Endothelial cell of umbilical vein (primary cell): ENCODE measurements at regions not wholly inside any gene's neighbourhood (a gene's known extent, or its start where the extent isn't known, plus 50 kb on each side); places are given as distances from the start of the nearest gene placed in this dataset.

Source experiments
- BruUV-seq: library from RNA; stranded (reverse); fragments of 400-500 nt; replicated peaks from 2 replicates; lab custom pipeline; 2021; lab: Mats Ljungman, UMichigan
- CTCF ChIA-PET: fragments of 300-600, 350-600 bp; sonication (Branson Sonifier 250); formaldehyde crosslinking; loops from one replicate; lab custom pipeline; 2021; ENCODE audit warnings: antibody characterized with exemption, inconsistent platforms; lab: Charles Lee
- POLR2A ChIA-PET: fragments of 300-600, 350-600 bp; sonication (Branson Sonifier 250); formaldehyde crosslinking; loops from one replicate; lab custom pipeline; 2021; ENCODE audit warnings: antibody characterized with exemption, inconsistent platforms; lab: Charles Lee
- DNase-seq: peaks from one replicate; pipeline ENCODE4 v3.0.0-alpha.2; 2011; ENCODE audit warnings: low read depth, low spot score
- FAIRE-seq: peaks from 2 replicates; lab custom pipeline; 2011; peaks lifted over from hg19 to GRCh38; lab: Jason Lieb, UNC
- H2AFZ ChIP-seq: 2 replicates; pipeline ENCODE4 v1.6.0; 2012; ENCODE audit warnings: low read depth, low read length, control low read depth, inconsistent platforms
- H3K27ac ChIP-seq: 2 replicates; pipeline ENCODE4 v1.5.1; 2011; ENCODE audit warnings: low read depth, mild to moderate bottlenecking, control low read depth, low read length, moderate library complexity; ENCODE audit not compliant: insufficient read depth
- H3K27me3 ChIP-seq, 2 experiments: 2 replicates each; pipeline versions ENCODE4 v1.6.0 to v1.6.1; 2011; ENCODE audit warnings: low read length in 2 of 2, mixed read lengths in 1 of 2; ENCODE audit not compliant: control insufficient read depth in 2 of 2, insufficient read depth in 2 of 2
- H3K36me3 ChIP-seq, 2 experiments: 2 replicates in 1 of 2; 3 replicates in 1 of 2; pipeline ENCODE4 v1.5.1; 2011; ENCODE audit warnings: low read length in 2 of 2, mild to moderate bottlenecking in 1 of 2, moderate library complexity in 1 of 2; ENCODE audit not compliant: control insufficient read depth in 2 of 2, insufficient read depth in 2 of 2; ENCODE audit errors: extremely low read depth in 1 of 2
- H3K4me1 ChIP-seq: 3 replicates; pipeline ENCODE4 v1.5.1; 2011; ENCODE audit warnings: mild to moderate bottlenecking, low read length; ENCODE audit not compliant: control insufficient read depth, insufficient read depth; ENCODE audit errors: extremely low read depth
- H3K4me2 ChIP-seq: 2 replicates; pipeline ENCODE4 v1.6.1; 2011; ENCODE audit warnings: low read length, control low read depth, mixed read lengths; ENCODE audit not compliant: insufficient read depth
- H3K4me3 ChIP-seq, 3 experiments: fragments of 200-600 bp in 1 of 3; sonication (generic), shearing (Covaris generic) in 1 of 3; replicated peaks in 1 of 3; 2 replicates each; pipeline ENCODE4 v1.5.1; 2011 to 2016; ENCODE audit warnings: control low read depth in 3 of 3, low read length in 3 of 3, mild to moderate bottlenecking in 2 of 3, inconsistent platforms in 1 of 3, low read depth in 1 of 3, moderate library complexity in 1 of 3; ENCODE audit not compliant: insufficient read depth in 1 of 3
- H3K79me2 ChIP-seq: 2 replicates; pipeline ENCODE4 v1.6.0; 2012; ENCODE audit warnings: low read length, inconsistent platforms; ENCODE audit not compliant: control insufficient read depth, insufficient read depth
- H3K9ac ChIP-seq: replicated peaks from 2 replicates; pipeline ENCODE3; 2011; ENCODE audit warnings: low read length, control low read depth; ENCODE audit not compliant: insufficient read depth; ENCODE audit errors: extremely low read depth
- H3K9me1 ChIP-seq: replicated peaks from 3 replicates; pipeline ENCODE4 v1.6.0; 2011; ENCODE audit warnings: mild to moderate bottlenecking, low read length; ENCODE audit not compliant: control insufficient read depth, insufficient read depth; ENCODE audit errors: extremely low read depth
- H3K9me3 ChIP-seq: replicated peaks from 2 replicates; pipeline ENCODE4 v1.5.1; 2012; ENCODE audit warnings: low read length, inconsistent platforms; ENCODE audit not compliant: control insufficient read depth, insufficient read depth
- H4K20me1 ChIP-seq: replicated peaks from 2 replicates; pipeline ENCODE3; 2011; ENCODE audit warnings: mild to moderate bottlenecking, low read length; ENCODE audit not compliant: control insufficient read depth, insufficient read depth; ENCODE audit errors: extremely low read depth
- CTCF ChIP-seq, 2 donors: IDR thresholded peaks; 1 replicate in 1 of 2; 2 replicates in 1 of 2; pipeline ENCODE4 v1.5.1; 2011; ENCODE audit warnings: low read length in 2 of 2, mild to moderate bottlenecking in 2 of 2, moderate library complexity in 2 of 2, control low read depth in 1 of 2, inconsistent platforms in 1 of 2, low read depth in 1 of 2; ENCODE audit not compliant: insufficient read depth in 1 of 2; ENCODE audit errors: extremely low read depth in 1 of 2
- EZH2 ChIP-seq: IDR thresholded peaks from 2 replicates; pipeline ENCODE4 v1.6.1; 2012; ENCODE audit warnings: borderline replicate concordance, low read depth, mild to moderate bottlenecking, moderate library complexity, low read length, inconsistent platforms; ENCODE audit not compliant: severe bottlenecking
- FOS ChIP-seq: IDR thresholded peaks from 2 replicates; pipeline ENCODE4 v1.6.1; 2011; ENCODE audit warnings: mild to moderate bottlenecking, low read length, moderate library complexity, borderline replicate concordance; ENCODE audit not compliant: insufficient read depth
- GATA2 ChIP-seq: IDR thresholded peaks from 2 replicates; pipeline ENCODE4 v1.7.0; 2011; ENCODE audit warnings: low read depth, mild to moderate bottlenecking, moderate library complexity, mixed read lengths, low read length; ENCODE audit not compliant: insufficient read length, insufficient read depth
- JUN ChIP-seq: IDR thresholded peaks from 2 replicates; pipeline ENCODE4 v1.6.1; 2011; ENCODE audit warnings: borderline replicate concordance, low read depth; ENCODE audit not compliant: insufficient read length, insufficient read depth
- MAX ChIP-seq: IDR thresholded peaks from 2 replicates; pipeline ENCODE4 v1.6.1; 2011; ENCODE audit not compliant: insufficient read depth, insufficient read length
- MYC ChIP-seq: IDR thresholded peaks from one replicate; pipeline ENCODE4 v1.6.1; 2011; ENCODE audit warnings: mild to moderate bottlenecking, low read depth, low read length
- POLR2A ChIP-seq: IDR thresholded peaks from 2 replicates; pipeline ENCODE4 v1.6.1; 2012; ENCODE audit warnings: low read depth, mild to moderate bottlenecking, control low read depth, low read length
- POLR2AphosphoS5 ChIP-seq: IDR thresholded peaks from 2 replicates; pipeline ENCODE4 v1.6.1; 2012; ENCODE audit warnings: low read depth, mild to moderate bottlenecking, control low read depth, low read length, moderate library complexity; ENCODE audit not compliant: insufficient read depth
- dilution Hi-C: fragments of 300-500 bp; cut with MboI; formaldehyde crosslinking; loops from one replicate; pipeline ENCODE4 v1.15.0; 2019; ENCODE audit warnings: low sequenced_read_pairs; ENCODE audit not compliant: extremely low pct_ligation_motif_present
- intact Hi-C: fragments of 100-400 bp; cut with micrococcal nuclease; formaldehyde crosslinking; loops from one replicate; pipeline ENCODE4 v1.10.0; 2022

- H3K27ac ChIP-seq = no peak overlapping the region
- no peaks in the 10 kb centered on the region for H3K36me3 ChIP-seq
- dilution Hi-C loops (no loop called here), intact Hi-C loops (no loop called here)
- H4K20me1 ChIP-seq = no peaks in the 10 kb centered on the region
- FAIRE-seq (no peak), DNase-seq (no peak)
- BruUV-seq = no TSS peak
- H3K9me3 ChIP-seq = no peaks in the 10 kb centered on the region
- POLR2A ChIA-PET = no interaction called here
- H3K9me1 ChIP-seq = no peaks in the 10 kb centered on the region
- no peak overlapping the region for H3K4me3 ChIP-seq
- TF ChIP-seq GATA2 = no peak
- TF ChIP-seq MAX = no peak
- no peak for TF ChIP-seq POLR2A
- TF ChIP-seq POLR2AphosphoS5 = no peak
- no peak for TF ChIP-seq JUN
- TF ChIP-seq EZH2 = no peak
- no peak for TF ChIP-seq FOS
- TF ChIP-seq CTCF (IDR thresholded peaks at IDR 0.05; ENCODE audit: extremely low read depth in 1 of 2, insufficient read depth in 1 of 2, low read depth in 1 of 2, low read length in 2 of 2) = no peak
- no peak for TF ChIP-seq MYC
- no peak overlapping the region for H3K4me2 ChIP-seq
- no peaks in the 10 kb centered on the region for H3K27me3 ChIP-seq
- CTCF ChIA-PET = interaction anchor here (1.3 to 1.4 kb wide), 2 partner anchors 10 kb away, joined by 4 to 5 read pairs; no protein-coding TSS in a partner anchor
- H3K79me2 ChIP-seq = no peaks in the 10 kb centered on the region
- no peaks in the 10 kb centered on the region for H3K4me1 ChIP-seq
- H2AFZ ChIP-seq = no peak overlapping the region
- H3K9ac ChIP-seq = no peak overlapping the region
These were observed 105.2 kb upstream of the GPR141 start for GRCh38 chr7:37578350-37578749.
